ENCODE measurements at regions not wholly inside any gene's neighbourhood (a gene's known extent, or its start where the extent isn't known, plus 50 kb on each side); places are given as distances from the start of the nearest gene placed in this dataset.

DNA sequence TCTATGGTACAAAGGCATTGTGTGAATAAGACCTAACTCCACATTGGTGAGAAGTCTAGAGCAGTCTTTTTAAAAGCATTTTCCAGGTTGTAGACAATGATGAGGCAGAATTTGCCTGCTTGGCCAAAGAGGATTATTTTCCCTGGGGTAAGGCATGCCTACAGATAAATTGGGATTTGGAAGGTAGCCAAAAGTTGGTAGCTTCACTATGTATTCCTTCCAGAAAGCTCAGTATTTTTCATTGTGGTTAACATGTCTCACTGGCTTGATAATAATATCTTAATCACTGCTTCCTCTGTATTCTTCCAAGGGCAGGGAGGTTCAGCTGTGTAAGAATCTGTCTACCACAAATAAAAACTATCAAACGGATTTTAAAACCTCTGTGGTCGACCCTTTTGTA lies 590.8 kb upstream of the PRMT6 start:
- DNase-seq (no peak), FAIRE-seq (no peak)
- Histone ChIP-seq H3K9me3 (ENCODE audit: control insufficient read depth in 2 of 2, insufficient read depth in 1 of 2, low read depth in 1 of 2, low read length in 1 of 2) (peaks cover 0 to 9% of the 10 kb centered on the region in 2 donors), H3K27ac (ENCODE audit: low read depth in 1 of 3, low read length in 2 of 3) (no peak overlapping the region), H3K4me3 (ENCODE audit: low read depth in 1 of 3, low read length in 3 of 3) (no peak overlapping the region), H3K4me1 (ENCODE audit: control insufficient read depth in 3 of 3, insufficient read depth in 2 of 3, low read depth in 1 of 3, low read length in 2 of 3) (no peaks in the 10 kb centered on the region), H3K36me3 (ENCODE audit: control insufficient read depth in 3 of 3, insufficient read depth in 2 of 3, low read depth in 1 of 3, low read length in 3 of 3) (no peaks in the 10 kb centered on the region), H3K27me3 (ENCODE audit: control insufficient read depth in 3 of 3, insufficient read depth in 3 of 3, low read length in 3 of 3) (no peaks in the 10 kb centered on the region)
- 71 to 81% (median 73%) methylated on average over 2 of the region's 2 CpGs for WGBS, 3 donors

DNA sequence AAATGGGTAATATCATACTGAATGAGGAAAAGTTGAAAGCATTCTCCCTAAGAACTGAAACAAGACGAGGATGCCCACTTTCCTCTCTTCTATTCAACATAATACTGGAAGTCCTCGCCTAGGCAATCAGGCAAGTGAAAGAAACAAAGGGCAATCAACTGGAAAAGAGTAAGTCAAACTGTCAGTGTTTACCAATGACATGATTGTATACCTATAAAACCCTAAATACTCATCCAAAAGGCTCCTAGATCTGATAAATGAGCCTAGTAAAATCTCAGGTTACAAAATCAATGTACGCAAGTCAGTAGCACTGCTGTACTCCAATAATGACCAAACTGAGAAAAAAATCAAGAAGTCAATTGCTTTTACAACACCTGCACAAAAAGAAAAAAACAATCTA lies 575.8 kb upstream of the PRMT6 start:
- WGBS, 3 donors = 46 to 60% (median 58%) methylated on average over 3 of the region's 3 CpGs
- no peaks in the 10 kb centered on the region for H3K4me1 ChIP-seq (ENCODE audit: control insufficient read depth in 3 of 3, insufficient read depth in 2 of 3, low read depth in 1 of 3, low read length in 2 of 3)
- FAIRE-seq (no peak), DNase-seq (no peak)
- no peak overlapping the region for H3K27ac ChIP-seq (ENCODE audit: low read depth in 1 of 3, low read length in 2 of 3)
- no peaks in the 10 kb centered on the region for H3K27me3 ChIP-seq (ENCODE audit: control insufficient read depth in 3 of 3, insufficient read depth in 3 of 3, low read length in 3 of 3)
- H3K36me3 ChIP-seq (ENCODE audit: control insufficient read depth in 3 of 3, insufficient read depth in 2 of 3, low read depth in 1 of 3, low read length in 3 of 3) = no peaks in the 10 kb centered on the region
- peaks cover 0 to 16% of the 10 kb centered on the region in 2 donors for H3K9me3 ChIP-seq (ENCODE audit: control insufficient read depth in 2 of 2, insufficient read depth in 1 of 2, low read depth in 1 of 2, low read length in 1 of 2)
- H3K4me3 ChIP-seq (ENCODE audit: low read depth in 1 of 3, low read length in 3 of 3) = no peak overlapping the region

DNA sequence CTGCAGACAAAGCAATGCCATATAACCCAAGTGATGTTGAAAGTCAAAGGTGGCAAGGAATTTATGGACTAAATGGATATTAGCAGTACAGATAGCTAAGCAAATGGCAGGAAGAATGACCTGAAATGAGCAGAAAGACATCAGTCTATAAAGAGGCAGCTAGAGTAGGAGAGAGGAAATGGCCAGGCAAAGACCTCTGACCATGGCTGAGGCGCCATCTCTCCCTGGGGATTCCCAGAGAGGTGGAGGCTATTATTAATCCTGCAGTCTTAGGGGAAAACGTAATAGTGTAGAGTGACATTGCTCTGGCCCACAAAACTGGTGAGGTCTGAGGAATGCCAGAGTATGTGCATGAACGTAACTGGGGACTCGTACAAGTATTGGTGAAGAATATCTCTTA lies 563.6 kb upstream of the PRMT6 start:
- no peak overlapping the region for H3K4me3 ChIP-seq (ENCODE audit: low read depth in 1 of 3, low read length in 3 of 3)
- H3K4me1 ChIP-seq (ENCODE audit: control insufficient read depth in 3 of 3, insufficient read depth in 2 of 3, low read depth in 1 of 3, low read length in 2 of 3) = no peaks in the 10 kb centered on the region
- no peaks in the 10 kb centered on the region for H3K9me3 ChIP-seq (ENCODE audit: control insufficient read depth in 2 of 2, insufficient read depth in 1 of 2, low read depth in 1 of 2, low read length in 1 of 2)
- 75 to 86% (median 79%) methylated on average over 4 of the region's 4 CpGs for WGBS, 3 donors
- DNase-seq (no peak), FAIRE-seq (no peak)
- H3K27me3 ChIP-seq (ENCODE audit: control insufficient read depth in 3 of 3, insufficient read depth in 3 of 3, low read length in 3 of 3) = no peaks in the 10 kb centered on the region
- no peaks in the 10 kb centered on the region for H3K36me3 ChIP-seq (ENCODE audit: control insufficient read depth in 3 of 3, insufficient read depth in 2 of 3, low read depth in 1 of 3, low read length in 3 of 3)
- H3K27ac ChIP-seq (ENCODE audit: low read depth in 1 of 3, low read length in 2 of 3) = no peak overlapping the region

DNA sequence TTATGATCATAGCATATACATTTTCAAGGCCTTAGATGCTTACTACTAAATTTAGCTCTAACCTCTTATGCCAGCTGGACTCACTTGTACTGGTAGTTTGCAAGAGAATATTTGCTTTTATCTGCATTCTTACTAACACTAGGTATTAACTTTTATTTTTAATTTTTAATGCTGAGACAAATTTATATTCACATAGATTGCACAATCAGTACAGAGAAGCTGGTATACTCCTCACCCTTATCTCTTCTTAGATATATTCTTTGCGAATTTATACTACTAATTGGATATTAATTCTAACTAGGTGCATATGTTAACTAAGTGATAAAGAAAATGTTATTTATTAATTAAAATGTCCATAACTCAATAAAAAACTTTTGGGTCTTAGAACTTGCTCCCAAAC lies 561.8 kb upstream of the PRMT6 start:
- WGBS, 3 donors = 63 to 92% (median 75%) methylated on average over 1 of the region's 1 CpG
- FAIRE-seq (no peak), DNase-seq (no peak)
- Histone ChIP-seq H3K36me3 (ENCODE audit: control insufficient read depth in 3 of 3, insufficient read depth in 2 of 3, low read depth in 1 of 3, low read length in 3 of 3) (no peaks in the 10 kb centered on the region), H3K9me3 (ENCODE audit: control insufficient read depth in 2 of 2, insufficient read depth in 1 of 2, low read depth in 1 of 2, low read length in 1 of 2) (no peaks in the 10 kb centered on the region), H3K4me3 (ENCODE audit: low read depth in 1 of 3, low read length in 3 of 3) (no peak overlapping the region), H3K27me3 (ENCODE audit: control insufficient read depth in 3 of 3, insufficient read depth in 3 of 3, low read length in 3 of 3) (no peaks in the 10 kb centered on the region), H3K27ac (ENCODE audit: low read depth in 1 of 3, low read length in 2 of 3) (no peak overlapping the region), H3K4me1 (ENCODE audit: control insufficient read depth in 3 of 3, insufficient read depth in 2 of 3, low read depth in 1 of 3, low read length in 2 of 3) (no peaks in the 10 kb centered on the region)

DNA sequence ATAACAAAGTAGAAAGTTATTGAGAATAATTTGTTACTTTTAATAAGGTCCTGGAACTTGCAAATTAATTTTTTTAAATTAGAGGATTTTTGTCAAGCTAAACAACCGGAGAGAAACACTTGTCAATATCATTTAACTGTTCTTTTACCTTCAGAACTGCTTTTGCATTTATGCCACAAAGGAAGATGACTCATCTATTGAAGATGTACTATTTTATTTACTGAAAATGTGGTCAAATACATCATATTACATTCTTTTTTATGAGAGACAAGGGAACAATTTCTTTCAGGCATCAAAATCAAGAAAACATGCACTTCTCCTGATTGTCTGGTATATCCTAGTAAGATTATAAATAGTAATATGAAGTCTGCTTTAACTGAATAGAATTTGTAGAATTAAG lies 558.2 kb upstream of the PRMT6 start:
- FAIRE-seq = no peak
- WGBS, 3 donors = 65 to 78% (median 77%) methylated on average over 1 of the region's 1 CpG

DNA sequence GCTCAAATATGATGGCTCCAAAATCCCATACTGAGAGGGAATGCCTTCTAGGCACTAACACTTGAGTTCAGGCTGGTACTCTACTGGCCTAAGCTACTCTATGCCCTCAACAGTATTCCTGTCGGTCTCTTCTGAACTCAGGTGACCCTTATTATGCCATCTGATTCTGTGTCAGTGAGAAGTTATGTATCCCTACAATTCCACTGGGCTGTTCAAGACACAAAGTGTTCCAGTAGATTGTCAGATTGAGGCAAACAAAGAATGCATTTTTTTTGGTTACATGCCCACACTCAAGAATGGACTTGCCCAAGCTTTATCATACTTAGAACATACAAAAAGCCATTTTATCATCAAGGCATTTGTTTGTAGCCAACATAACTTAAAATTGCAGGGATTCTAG lies 553.8 kb upstream of the PRMT6 start:
- Histone ChIP-seq H3K27me3 (ENCODE audit: control insufficient read depth in 3 of 3, insufficient read depth in 3 of 3, low read length in 3 of 3) (no peaks in the 10 kb centered on the region), H3K36me3 (ENCODE audit: control insufficient read depth in 3 of 3, insufficient read depth in 2 of 3, low read depth in 1 of 3, low read length in 3 of 3) (no peaks in the 10 kb centered on the region), H3K9me3 (ENCODE audit: control insufficient read depth in 2 of 2, insufficient read depth in 1 of 2, low read depth in 1 of 2, low read length in 1 of 2) (no peaks in the 10 kb centered on the region), H3K4me1 (ENCODE audit: control insufficient read depth in 3 of 3, insufficient read depth in 2 of 3, low read depth in 1 of 3, low read length in 2 of 3) (no peaks in the 10 kb centered on the region), H3K4me3 (ENCODE audit: low read depth in 1 of 3, low read length in 3 of 3) (no peak overlapping the region), H3K27ac (ENCODE audit: low read depth in 1 of 3, low read length in 2 of 3) (no peak overlapping the region)
- no peak for FAIRE-seq
- no peak for DNase-seq
- WGBS, 3 donors = 74 to 86% (median 82%) methylated on average over 1 of the region's 1 CpG

More for the DNA sequence above, 558.2 kb upstream of the PRMT6 start:
- Histone ChIP-seq H3K4me3 (ENCODE audit: low read depth in 1 of 3, low read length in 3 of 3) (no peak overlapping the region), H3K9me3 (ENCODE audit: control insufficient read depth in 2 of 2, insufficient read depth in 1 of 2, low read depth in 1 of 2, low read length in 1 of 2) (no peaks in the 10 kb centered on the region), H3K36me3 (ENCODE audit: control insufficient read depth in 3 of 3, insufficient read depth in 2 of 3, low read depth in 1 of 3, low read length in 3 of 3) (no peaks in the 10 kb centered on the region), H3K27ac (ENCODE audit: low read depth in 1 of 3, low read length in 2 of 3) (no peak overlapping the region), H3K27me3 (ENCODE audit: control insufficient read depth in 3 of 3, insufficient read depth in 3 of 3, low read length in 3 of 3) (no peaks in the 10 kb centered on the region), H3K4me1 (ENCODE audit: control insufficient read depth in 3 of 3, insufficient read depth in 2 of 3, low read depth in 1 of 3, low read length in 2 of 3) (no peaks in the 10 kb centered on the region)
- DNase-seq = no peak

DNA sequence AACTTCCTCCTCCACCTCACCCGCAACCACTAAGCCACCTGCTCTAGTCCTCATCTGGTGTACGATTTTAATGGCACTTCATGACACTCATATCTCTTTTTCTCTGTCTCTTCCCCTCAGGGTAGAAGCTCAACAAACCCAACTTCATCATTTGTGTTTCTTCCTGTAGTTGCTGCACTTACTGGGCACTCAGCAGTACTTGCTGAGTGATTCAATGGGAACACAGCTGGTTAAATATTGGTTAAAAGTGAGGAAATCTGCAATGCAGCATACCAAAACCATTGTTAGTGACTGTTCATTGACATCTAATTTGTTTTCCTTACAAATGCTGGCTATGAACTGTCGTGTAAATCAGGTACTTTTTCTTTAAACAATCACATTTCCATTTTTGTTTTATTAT lies 541.1 kb upstream of the PRMT6 start:
- no peak overlapping the region for H3K4me3 ChIP-seq (ENCODE audit: low read depth in 1 of 3, low read length in 3 of 3)
- WGBS, 3 donors = 31 to 53% (median 39%) methylated on average over 3 of the region's 3 CpGs
- no peaks in the 10 kb centered on the region for H3K27me3 ChIP-seq (ENCODE audit: control insufficient read depth in 3 of 3, insufficient read depth in 3 of 3, low read length in 3 of 3)
- FAIRE-seq (no peak), DNase-seq (no peak)
- no peaks in the 10 kb centered on the region for H3K36me3 ChIP-seq (ENCODE audit: control insufficient read depth in 3 of 3, insufficient read depth in 2 of 3, low read depth in 1 of 3, low read length in 3 of 3)
- H3K9me3 ChIP-seq (ENCODE audit: control insufficient read depth in 2 of 2, insufficient read depth in 1 of 2, low read depth in 1 of 2, low read length in 1 of 2) = no peaks in the 10 kb centered on the region
- no peaks in the 10 kb centered on the region for H3K4me1 ChIP-seq (ENCODE audit: control insufficient read depth in 3 of 3, insufficient read depth in 2 of 3, low read depth in 1 of 3, low read length in 2 of 3)
- H3K27ac ChIP-seq (ENCODE audit: low read depth in 1 of 3, low read length in 2 of 3) = no peak overlapping the region

DNA sequence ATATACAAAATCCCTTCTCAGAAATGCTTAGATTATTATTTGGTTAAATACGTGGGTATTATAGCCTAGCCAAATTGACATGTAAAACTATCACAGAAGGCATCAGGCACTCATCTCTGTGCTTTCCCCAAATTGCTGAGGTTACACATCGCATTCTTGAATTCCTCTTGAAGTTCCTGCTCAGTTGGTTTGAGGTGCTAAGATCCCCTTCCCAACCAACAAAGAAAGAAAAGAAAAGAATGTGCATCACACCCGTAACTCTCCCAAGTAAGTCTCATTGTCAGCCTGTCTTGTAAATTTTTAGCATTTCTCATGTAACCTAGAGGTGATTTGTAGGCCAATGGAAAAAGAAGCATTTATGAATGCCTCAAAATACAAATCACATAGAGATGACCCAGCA lies 539.2 kb upstream of the PRMT6 start:
- Histone ChIP-seq H3K4me3 (ENCODE audit: low read depth in 1 of 3, low read length in 3 of 3) (no peak overlapping the region), H3K4me1 (ENCODE audit: control insufficient read depth in 3 of 3, insufficient read depth in 2 of 3, low read depth in 1 of 3, low read length in 2 of 3) (no peaks in the 10 kb centered on the region), H3K27me3 (ENCODE audit: control insufficient read depth in 3 of 3, insufficient read depth in 3 of 3, low read length in 3 of 3) (no peaks in the 10 kb centered on the region), H3K9me3 (ENCODE audit: control insufficient read depth in 2 of 2, insufficient read depth in 1 of 2, low read depth in 1 of 2, low read length in 1 of 2) (no peaks in the 10 kb centered on the region), H3K36me3 (ENCODE audit: control insufficient read depth in 3 of 3, insufficient read depth in 2 of 3, low read depth in 1 of 3, low read length in 3 of 3) (no peaks in the 10 kb centered on the region), H3K27ac (ENCODE audit: low read depth in 1 of 3, low read length in 2 of 3) (no peak overlapping the region)
- WGBS, 3 donors = 78 to 82% (median 80%) methylated on average over 3 of the region's 3 CpGs
- FAIRE-seq = no peak
- no peak for DNase-seq

DNA sequence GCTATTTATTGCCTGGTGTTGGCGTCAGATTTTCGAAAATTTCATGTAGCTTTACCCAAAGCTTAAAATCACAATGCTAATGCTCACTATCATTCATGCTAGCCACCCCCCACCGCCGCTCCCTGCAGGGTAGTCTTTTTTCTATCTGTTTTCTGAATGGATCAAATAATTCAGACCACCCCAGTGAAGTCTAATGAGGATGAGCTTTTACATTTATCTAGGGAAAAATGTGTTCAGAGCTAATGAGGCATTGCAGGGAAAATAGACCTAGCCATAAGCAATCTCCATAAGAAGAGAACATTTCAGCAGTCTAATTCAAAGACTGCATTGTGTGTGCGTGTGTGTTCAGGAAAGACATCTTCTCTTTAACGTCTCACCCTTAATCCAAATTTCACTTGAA lies 533.0 kb upstream of the PRMT6 start:
- Histone ChIP-seq H3K36me3 (ENCODE audit: control insufficient read depth in 3 of 3, insufficient read depth in 2 of 3, low read depth in 1 of 3, low read length in 3 of 3) (no peaks in the 10 kb centered on the region), H3K9me3 (ENCODE audit: control insufficient read depth in 2 of 2, insufficient read depth in 1 of 2, low read depth in 1 of 2, low read length in 1 of 2) (no peaks in the 10 kb centered on the region), H3K27ac (ENCODE audit: low read depth in 1 of 3, low read length in 2 of 3) (no peak overlapping the region), H3K4me1 (ENCODE audit: control insufficient read depth in 3 of 3, insufficient read depth in 2 of 3, low read depth in 1 of 3, low read length in 2 of 3) (no peaks in the 10 kb centered on the region), H3K27me3 (ENCODE audit: control insufficient read depth in 3 of 3, insufficient read depth in 3 of 3, low read length in 3 of 3) (no peaks in the 10 kb centered on the region), H3K4me3 (ENCODE audit: low read depth in 1 of 3, low read length in 3 of 3) (no peak overlapping the region)
- FAIRE-seq (no peak), DNase-seq (no peak)
- 53 to 63% (median 56%) methylated on average over 6 of the region's 6 CpGs for WGBS, 3 donors
